ENCODE measurements at regions not wholly inside any gene's neighbourhood (a gene's known extent, or its start where the extent isn't known, plus 50 kb on each side); places are given as distances from the start of the nearest gene placed in this dataset.

DNA sequence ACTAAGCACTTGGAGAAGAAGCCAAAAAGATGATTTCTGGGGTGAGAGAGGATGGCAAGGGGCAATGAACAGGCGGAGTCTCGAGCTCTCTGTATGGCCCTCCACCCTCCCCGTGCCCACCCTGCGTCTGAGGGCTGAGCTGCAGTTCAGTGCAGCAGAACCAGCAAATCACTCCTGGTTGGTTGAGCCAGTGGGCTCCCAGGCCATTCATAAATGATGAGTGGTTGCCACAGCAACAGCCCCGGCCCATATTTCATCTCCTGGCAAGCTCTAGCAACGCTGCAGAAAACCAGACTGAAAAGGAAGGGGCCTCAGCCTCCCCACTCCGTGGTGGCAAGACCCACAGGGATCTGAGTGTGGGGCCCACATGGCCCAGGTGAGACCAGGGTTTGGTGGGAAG lies 93.8 kb upstream of the PPP1R26 start:
- no peak overlapping the region for H3K4me3 ChIP-seq (ENCODE audit: control insufficient read depth, low read depth, low read length)
- DNase-seq (ENCODE audit: low read depth), result no peak
- TF ChIP-seq, protein P1, sequence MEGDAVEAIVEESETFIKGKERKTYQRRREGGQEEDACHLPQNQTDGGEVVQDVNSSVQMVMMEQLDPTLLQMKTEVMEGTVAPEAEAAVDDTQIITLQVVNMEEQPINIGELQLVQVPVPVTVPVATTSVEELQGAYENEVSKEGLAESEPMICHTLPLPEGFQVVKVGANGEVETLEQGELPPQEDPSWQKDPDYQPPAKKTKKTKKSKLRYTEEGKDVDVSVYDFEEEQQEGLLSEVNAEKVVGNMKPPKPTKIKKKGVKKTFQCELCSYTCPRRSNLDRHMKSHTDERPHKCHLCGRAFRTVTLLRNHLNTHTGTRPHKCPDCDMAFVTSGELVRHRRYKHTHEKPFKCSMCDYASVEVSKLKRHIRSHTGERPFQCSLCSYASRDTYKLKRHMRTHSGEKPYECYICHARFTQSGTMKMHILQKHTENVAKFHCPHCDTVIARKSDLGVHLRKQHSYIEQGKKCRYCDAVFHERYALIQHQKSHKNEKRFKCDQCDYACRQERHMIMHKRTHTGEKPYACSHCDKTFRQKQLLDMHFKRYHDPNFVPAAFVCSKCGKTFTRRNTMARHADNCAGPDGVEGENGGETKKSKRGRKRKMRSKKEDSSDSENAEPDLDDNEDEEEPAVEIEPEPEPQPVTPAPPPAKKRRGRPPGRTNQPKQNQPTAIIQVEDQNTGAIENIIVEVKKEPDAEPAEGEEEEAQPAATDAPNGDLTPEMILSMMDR (IDR thresholded peaks at IDR 0.05; ENCODE audit: control insufficient read depth, insufficient read depth, low read depth, low read length, missing control alignments), result no peak

DNA sequence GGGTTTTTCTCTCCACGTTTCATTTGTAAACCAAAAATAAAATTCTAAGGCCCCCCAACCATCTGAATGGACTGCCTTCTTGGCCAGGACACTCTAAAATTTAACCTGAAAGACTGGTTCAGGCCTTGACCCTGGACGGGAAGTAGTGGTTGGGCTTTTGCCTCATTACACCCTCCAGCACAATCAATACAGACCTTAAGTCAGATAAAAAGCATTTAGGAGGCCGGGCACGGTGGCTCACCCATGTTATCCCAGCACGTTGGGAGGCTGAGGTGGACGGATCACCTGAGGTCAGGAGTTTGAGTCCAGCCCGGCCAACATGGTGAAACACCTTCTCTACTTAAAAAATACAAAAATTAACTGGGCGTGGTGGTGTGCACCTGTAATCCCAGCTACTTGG lies 91.6 kb upstream of the PPP1R26 start:
- no peak for DNase-seq (ENCODE audit: low read depth)
- TF ChIP-seq, protein P1 (IDR thresholded peaks at IDR 0.05; ENCODE audit: control insufficient read depth, insufficient read depth, low read depth, low read length, missing control alignments), result no peak

DNA sequence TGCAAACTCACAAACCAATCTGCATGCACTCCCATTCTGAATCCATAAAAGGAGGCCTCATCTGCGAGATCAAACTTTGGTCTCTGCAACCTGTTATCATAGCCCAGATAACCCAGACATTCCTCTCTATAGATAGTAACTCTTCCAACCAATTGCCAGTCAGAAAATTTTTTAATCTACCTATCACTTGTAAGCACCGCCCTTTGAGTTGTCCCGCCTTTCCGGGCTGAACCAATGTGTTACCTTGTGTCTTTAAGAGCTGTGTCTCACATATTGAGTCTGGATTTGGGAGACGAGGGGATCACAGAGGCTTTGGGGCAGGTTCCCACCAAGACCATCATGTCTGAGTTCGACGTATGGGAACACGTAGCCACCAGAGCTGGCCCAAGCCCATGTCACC lies 91.1 kb upstream of the PPP1R26 start:
- DNase-seq (ENCODE audit: low read depth), result no peak
- H3K4me3 ChIP-seq (ENCODE audit: control insufficient read depth, low read depth, low read length), result no peak overlapping the region
- TF ChIP-seq, protein P1 (IDR thresholded peaks at IDR 0.05; ENCODE audit: control insufficient read depth, insufficient read depth, low read depth, low read length, missing control alignments), result no peak

More for the DNA sequence above, 91.6 kb upstream of the PPP1R26 start:
- H3K4me3 ChIP-seq (ENCODE audit: control insufficient read depth, low read depth, low read length), result no peak overlapping the region

DNA sequence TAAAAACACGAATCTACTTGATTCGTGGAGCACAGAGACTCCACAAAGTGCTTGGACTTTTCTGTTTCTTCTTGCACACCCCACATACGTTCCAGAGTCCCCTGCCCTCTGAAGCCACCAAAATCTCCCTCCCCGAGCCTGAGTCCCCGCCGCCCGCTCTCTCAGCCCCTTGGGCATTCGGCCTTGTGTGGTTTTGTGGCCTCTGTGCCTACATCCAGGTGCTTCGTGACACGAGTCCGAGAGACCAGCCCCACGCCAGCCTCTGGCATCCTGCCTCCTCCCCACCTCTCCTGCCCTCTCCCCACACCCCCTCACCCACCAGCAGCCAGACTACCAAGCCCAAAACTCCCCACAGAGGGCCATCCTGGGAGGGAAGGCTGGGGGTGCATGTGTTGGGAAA lies 87.8 kb upstream of the PPP1R26 start:
- DNase-seq (ENCODE audit: low read depth), result no peak
- no peak overlapping the region for H3K4me3 ChIP-seq (ENCODE audit: control insufficient read depth, low read depth, low read length)
- TF ChIP-seq, protein P1 (IDR thresholded peaks at IDR 0.05; ENCODE audit: control insufficient read depth, insufficient read depth, low read depth, low read length, missing control alignments), result no peak

DNA sequence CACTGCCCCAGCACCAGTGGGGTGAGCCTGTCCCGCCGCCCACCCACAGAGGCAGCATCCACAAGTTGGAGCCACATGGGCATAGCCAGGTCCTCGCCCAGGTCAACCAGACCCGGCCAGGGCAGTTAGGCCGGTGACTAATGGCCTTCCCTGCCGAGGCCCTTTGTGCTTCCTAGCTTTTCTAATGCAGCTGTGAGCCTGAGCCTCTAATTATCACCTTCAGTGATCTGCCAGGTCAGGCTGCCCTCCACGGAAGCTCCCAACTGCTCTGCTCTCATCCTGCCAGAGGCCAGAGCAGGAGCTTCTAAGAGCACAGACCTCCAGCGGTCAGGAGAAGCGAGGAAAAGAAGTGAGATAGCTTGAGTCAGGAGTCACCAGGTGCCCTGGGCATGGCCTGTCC lies 87.1 kb upstream of the PPP1R26 start:
- no peak overlapping the region for H3K4me3 ChIP-seq (ENCODE audit: control insufficient read depth, low read depth, low read length)
- no peak for DNase-seq (ENCODE audit: low read depth)
- TF ChIP-seq, protein P1 (IDR thresholded peaks at IDR 0.05; ENCODE audit: control insufficient read depth, insufficient read depth, low read depth, low read length, missing control alignments), result no peak

DNA sequence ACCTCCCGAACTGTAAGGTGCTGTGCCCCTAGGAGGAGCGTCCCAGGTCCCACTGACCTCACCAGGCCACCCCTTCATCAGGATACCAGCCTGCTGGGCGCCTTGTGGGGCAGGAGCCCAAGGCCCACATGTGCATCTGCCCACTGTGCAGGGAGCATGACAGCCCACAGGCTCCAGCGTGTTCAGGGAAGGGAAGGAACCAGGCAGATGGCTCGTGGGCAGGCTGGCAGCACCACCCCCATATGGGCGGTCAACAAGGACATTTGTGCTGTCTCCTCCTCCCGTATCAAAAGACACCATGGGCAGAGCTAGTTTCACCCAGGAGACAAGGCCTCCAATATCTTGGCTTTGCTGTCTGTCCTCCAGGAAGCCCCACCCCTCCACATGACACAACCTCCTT lies 85.5 kb upstream of the PPP1R26 start:
- H3K4me3 ChIP-seq (ENCODE audit: control insufficient read depth, low read depth, low read length), result no peak overlapping the region
- TF ChIP-seq, protein P1 (IDR thresholded peaks at IDR 0.05; ENCODE audit: control insufficient read depth, insufficient read depth, low read depth, low read length, missing control alignments), result no peak
- no peak for DNase-seq (ENCODE audit: low read depth)

Measured in AG09309 (cell line).